CD4-positive, alpha-beta T cell treated with Interleukin-21 for 1 hour (primary cell): ENCODE measurements at regions not wholly inside any gene's neighbourhood (a gene's known extent, or its start where the extent isn't known, plus 50 kb on each side); places are given as distances from the start of the nearest gene placed in this dataset.

Experiments
- DNase-seq: peaks from one replicate; pipeline ENCODE4 v3.0.0-alpha.2; 2020

- DNase-seq: no peak
Measured at GRCh38 chr10:128505346-128505745, 379.1 kb upstream of the MKI67 start.

DNA sequence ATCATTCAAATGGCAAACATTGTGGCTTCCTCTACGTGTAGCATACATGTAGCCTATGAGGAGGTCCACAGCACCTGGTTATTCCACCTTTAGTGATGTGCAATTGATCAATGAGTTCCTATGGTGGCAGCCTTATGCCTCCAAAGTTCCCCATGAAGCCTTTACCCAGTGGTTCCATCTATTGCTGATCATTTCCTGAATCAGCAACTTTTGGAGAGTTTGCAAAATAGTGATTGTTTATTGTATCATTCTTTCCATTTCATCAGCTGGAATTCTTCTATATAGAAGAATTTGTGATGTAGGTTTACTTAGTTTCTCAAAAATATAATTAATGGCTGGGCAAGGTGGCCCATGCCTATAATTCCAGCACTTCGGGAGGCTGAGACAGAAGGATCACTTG lies 380.2 kb upstream of the MKI67 start:
- no peak for DNase-seq

DNA sequence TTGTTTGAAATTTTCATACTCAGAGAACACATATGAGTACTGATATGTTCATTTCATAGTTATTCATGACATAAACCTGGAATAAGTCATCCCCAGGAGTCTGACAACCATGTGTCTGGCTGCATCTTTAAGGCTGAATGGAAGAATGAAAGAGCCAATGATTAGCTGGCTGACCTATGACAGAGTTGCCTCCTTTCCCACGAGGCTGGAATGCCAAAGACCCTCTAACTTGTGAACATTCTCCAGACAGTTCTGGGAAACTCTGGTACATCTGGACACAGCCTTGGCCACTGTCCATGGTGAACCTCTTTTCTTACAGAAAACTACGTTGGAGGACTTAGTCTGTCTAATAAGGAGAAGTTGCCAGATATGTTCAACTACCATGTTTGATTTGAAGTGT lies 380.8 kb upstream of the MKI67 start:
- no peak for DNase-seq

DNA sequence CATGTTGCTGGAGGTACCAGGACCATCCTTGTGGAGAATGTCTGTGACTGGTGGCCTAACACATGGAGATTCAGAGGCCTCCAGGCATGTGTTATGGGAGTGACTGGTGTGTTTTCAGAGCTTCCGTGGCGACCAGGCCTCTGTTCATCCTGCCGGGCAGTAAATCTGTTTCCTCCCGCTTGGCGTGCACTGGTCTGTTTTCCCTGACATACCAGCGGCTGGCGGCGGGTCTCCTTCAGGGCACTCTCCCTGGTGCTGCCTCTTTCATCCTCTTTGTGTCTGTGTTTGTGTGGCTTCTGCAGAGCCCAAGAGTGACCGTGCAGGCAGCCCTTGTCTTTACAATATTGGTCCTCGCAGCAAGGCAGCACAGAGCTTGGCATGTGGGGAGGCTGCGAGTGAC lies 385.1 kb upstream of the MKI67 start:
- DNase-seq: no peak

GRCh38 chr10:128512767-128513166 lies 386.5 kb upstream of the MKI67 start:
- no peak for DNase-seq

DNA sequence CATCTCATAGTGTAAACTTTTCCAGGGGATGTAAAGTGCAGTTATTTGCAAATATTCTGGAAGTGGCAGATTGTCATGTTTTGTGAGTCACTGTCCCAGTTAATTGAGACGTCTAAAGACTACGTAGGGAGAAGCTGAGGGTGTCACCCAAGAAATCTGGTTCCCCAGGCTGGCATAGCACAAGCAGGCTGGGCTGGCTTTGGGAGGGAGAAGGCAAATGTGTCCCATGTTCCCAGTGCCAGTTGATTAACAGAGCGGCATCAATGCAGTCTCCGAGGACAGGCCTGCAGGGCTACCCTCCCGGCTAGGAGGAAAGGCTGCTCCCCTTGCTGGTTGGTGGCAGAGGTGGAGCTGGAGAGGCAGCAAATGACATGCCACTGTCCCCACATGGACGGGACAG lies 388.3 kb upstream of the MKI67 start:
- no peak for DNase-seq

DNA sequence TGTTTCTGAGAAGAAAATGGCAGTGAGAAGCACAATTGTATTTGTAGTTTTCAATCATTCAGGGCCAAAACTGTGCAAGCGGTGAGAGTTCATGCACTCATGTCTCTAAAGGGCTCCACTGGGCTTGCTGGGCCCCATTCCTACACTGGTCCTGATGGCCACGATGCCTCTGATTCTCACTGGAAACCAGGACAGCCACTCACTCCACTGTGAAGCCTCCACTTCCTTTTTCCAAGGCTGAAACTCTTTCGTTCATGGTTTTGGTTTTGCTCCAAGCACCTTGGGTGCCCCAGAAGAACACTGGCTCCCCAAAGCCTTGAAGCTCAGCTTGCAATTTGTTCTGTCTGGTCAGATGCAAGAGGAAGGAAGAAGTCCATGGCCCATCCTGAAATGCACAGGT lies 390.0 kb upstream of the MKI67 start:
- DNase-seq: no peak

DNA sequence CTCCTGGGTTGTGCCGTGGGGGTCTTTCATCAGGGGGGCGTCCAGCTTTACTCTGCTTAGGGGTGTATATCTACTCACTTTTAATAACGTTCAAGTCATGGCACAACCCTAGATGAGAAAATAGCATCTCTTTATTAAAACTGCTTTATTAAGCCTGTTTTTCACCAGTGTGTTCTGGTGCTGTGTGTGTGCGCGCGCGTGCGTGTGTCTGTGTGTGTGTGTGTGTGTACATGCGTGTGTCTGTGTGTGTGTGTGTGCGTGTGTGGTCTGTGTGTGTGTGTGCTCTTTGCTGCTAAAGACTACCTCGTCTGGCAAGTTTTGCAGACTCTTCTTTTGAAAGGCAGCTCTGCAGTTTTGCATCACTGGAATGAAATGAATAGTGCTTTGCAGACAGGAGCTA lies 390.9 kb upstream of the MKI67 start:
- DNase-seq: no peak

- no peak for DNase-seq
Measured at GRCh38 chr10:128518000-128518399, 391.8 kb upstream of the MKI67 start.

GRCh38 chr10:128519581-128519980 lies 393.4 kb upstream of the MKI67 start:
- DNase-seq: no peak

DNA sequence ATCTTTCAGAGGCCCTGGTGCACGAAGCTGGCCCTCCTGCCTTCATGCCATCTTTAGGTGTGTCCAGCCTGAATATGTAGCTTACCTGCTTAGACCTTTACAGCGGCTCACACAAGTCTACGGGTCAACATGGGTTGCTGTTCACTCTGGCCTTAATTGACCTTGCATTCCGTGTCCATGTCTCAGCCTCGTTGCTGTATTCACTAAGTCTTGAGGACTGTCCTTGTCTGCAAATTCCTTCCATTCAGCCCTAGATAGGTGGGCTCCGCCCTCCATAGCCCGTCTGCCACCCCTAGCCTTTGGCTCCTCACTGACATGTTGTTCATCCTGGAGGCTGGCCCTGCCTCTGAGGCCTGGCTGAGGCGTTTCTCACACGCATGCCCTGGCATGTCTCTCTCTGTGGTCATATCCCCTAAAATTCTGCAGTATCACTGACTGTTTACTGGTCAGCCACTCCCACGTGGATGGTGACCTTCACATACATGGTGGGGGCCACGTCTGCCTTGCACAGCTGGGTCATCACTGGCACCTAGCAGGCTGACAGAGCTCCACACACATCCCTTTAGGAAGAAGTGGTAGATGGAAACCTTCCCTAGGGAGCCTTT lies 394.1 kb upstream of the MKI67 start:
- DNase-seq: no peak

DNA sequence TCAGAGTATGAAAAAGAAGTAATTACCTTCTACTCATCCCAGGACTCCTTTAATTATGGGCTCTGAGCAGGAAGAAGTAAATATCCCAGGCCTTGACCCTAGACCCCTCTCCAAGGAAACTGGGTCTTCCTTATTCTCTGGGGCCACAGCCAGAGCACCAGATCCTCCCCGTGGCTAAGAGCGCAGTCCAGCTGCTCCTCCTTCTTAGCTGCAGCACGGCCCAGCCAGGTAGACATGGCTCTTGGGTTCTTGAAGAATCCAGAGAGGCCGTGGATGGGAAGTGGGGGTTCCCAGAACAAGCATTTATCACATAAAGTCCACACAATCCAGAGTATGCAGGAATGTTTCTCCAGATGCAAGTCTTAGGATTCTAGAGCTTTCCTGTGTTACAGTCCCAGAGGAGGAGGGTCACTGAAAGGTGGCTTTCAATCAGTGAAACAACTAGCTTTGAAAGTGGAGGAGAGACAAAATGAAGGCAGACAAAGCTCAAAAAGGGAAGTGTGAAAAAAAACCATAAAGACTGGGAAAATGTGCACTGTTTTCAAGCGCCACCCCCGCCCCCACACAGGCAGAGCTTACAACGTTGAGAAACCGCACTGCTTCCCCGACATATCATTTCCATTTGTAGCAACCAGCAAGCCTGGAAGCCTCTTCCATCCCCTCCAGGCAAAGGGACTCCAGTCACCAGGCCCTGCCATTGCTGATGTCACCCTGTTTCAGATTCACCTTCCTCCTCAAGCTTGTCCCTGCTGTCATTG lies 396.5 kb upstream of the MKI67 start:
- DNase-seq: no peak

DNA sequence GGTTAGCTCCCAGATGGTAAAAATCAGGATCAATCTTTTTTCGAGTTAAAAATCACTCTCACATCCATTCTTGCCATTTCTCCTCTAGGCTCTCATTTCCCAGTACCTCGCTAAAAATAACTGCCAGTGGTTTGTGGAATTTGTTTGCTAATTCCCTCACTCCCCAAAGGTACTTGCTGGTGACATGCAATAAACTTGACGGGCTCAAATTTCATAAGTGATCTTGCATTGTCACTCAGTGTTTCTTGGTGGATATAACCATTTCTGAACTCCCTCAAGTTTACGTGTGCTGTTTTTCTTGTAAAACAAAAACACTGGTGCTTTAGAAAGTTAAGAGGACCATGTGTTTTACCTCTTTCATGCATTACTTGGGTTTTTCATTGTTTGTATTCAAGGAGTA lies 399.2 kb upstream of the MKI67 start:
- DNase-seq: no peak

GRCh38 chr10:128525936-128526335 lies 399.7 kb upstream of the MKI67 start:
- no peak for DNase-seq

DNA sequence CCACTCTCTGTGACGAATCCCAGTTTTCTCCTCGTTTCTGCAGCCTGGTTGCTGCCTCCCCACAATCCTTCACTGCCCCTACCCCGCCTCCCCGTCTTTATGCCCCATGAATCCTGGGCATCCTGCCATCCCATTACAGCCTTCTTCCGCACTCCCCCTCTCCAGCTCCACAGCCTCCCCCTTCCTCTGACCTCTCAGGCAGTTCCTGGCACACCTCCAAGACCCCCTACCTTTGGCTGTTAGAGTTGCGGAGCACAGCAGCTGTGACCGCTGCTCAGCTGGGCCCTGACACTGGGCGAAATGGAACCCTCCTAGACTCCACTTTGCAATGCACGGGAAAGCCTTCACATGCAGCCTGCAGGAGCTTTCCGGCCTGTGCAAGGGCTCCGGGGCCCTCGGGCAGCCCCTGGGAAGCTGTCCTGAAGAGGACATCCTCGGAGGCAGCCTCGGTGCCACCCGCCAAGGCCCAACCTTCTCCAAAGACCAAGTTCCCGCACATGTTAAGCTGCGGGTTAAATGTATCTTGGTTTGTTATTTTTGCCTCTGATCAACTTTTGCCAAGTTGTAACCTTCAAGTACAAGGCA lies 400.7 kb upstream of the MKI67 start:
- no peak for DNase-seq

- DNase-seq: no peak
Measured at GRCh38 chr10:128527711-128528110, 401.5 kb upstream of the MKI67 start.

DNA sequence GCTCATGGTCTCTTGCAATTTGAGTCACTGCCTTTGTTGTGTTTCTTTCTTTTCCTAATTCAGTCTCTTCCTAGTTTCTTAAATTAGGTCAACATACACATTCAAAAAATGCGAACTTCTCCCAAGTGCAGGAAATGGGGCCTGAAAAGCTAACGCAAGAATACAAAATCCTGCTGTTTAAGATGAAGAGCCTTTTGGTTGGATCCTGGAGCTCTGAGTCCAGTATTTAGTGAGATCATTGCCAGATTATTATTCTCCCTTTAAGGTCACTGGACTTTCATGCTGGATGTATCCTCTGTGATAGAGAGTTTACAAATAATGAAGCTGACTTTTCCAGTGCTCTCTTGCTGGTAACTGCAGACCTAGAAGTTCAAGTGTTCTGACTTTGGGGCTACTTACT lies 401.9 kb upstream of the MKI67 start:
- DNase-seq: no peak

GRCh38 chr10:128528781-128529180 lies 402.6 kb upstream of the MKI67 start:
- DNase-seq: no peak

GRCh38 chr10:128529225-128529624 lies 403.0 kb upstream of the MKI67 start:
- DNase-seq: no peak

DNA sequence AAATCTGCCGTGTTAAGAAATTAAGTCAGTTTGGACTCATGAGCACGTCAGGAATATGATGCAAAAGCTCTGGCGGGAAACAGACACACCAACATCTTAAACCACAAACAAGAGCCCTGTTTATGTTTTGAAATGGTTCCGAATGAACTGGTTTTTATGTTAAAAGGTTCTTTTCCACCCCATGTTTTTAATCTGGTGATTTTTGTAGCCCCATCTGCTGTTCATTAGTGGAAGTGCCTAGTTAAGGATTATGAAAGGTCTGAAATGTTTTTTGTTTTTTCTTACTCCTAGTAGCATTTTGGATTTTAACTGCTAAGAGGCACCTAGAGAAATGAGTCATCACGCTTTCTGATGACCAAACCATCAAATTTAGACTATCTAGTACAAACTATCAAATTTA lies 404.1 kb upstream of the MKI67 start:
- DNase-seq: no peak

- DNase-seq: no peak
Measured at GRCh38 chr10:128530946-128531345, 404.7 kb upstream of the MKI67 start.

- DNase-seq: no peak
Measured at GRCh38 chr10:128534686-128535085, 408.5 kb upstream of the MKI67 start.

GRCh38 chr10:128536259-128536658 lies 410.0 kb upstream of the MKI67 start:
- no peak for DNase-seq

GRCh38 chr10:128537834-128538330 lies 411.7 kb upstream of the MKI67 start:
- DNase-seq: no peak
